GM23338 (cell line): ENCODE measurements at regions not wholly inside any gene's neighbourhood (a gene's known extent, or its start where the extent isn't known, plus 50 kb on each side); places are given as distances from the start of the nearest gene placed in this dataset.

Experiments
- CTCF ChIP-seq, 2 experiments: fragments of 200-600 bp in 1 of 2; sonication (generic) in 1 of 2; conservative IDR thresholded peaks; 2 replicates each; pipeline versions ENCODE4 v1.5.1 to v1.6.1; 2016 to 2017; ENCODE audit warnings: antibody characterized with exemption in 2 of 2, low read depth in 2 of 2, mild to moderate bottlenecking in 2 of 2, moderate library complexity in 1 of 2
- EZH2 ChIP-seq: fragments of 200-600 bp; sonication (generic); IDR thresholded peaks from one replicate; pipeline ENCODE4 v1.8.0; 2017; ENCODE audit warnings: antibody characterized with exemption, mild to moderate bottlenecking, low read depth; ENCODE audit not compliant: unreplicated experiment
- JUNB ChIP-seq: IDR thresholded peaks from one replicate; pipeline ENCODE4 v1.6.1; 2016; ENCODE audit warnings: antibody characterized with exemption; ENCODE audit not compliant: unreplicated experiment
- POLR2AphosphoS5 ChIP-seq: IDR thresholded peaks from 2 replicates; pipeline ENCODE4 v1.6.1; 2016; ENCODE audit warnings: antibody characterized with exemption, low read depth
- REST ChIP-seq: IDR thresholded peaks from one replicate; pipeline ENCODE4 v1.6.1; 2018; ENCODE audit warnings: antibody characterized with exemption; ENCODE audit not compliant: unreplicated experiment
- ZNF114 ChIP-seq: fragments of 250-450 bp; sonication (Bioruptor Pico); IDR thresholded peaks from 2 replicates; pipeline ENCODE4 v1.5.0; 2020; ENCODE audit warnings: mild to moderate bottlenecking, moderate library complexity

GRCh38 chr5:62960781-62961180, 382.2 kb downstream of the LRRC70 start:
- TF ChIP-seq EZH2 = no peak
- no peak for TF ChIP-seq CTCF (conservative IDR thresholded peaks at IDR 0.05; ENCODE audit: low read depth in 2 of 2)
- TF ChIP-seq JUNB = no peak
- TF ChIP-seq ZNF114 (CRISPR knock-in tag) = no peak
- TF ChIP-seq POLR2AphosphoS5 = no peak
- TF ChIP-seq REST = no peak
